ENCODE measurements at regions not wholly inside any gene's neighbourhood (a gene's known extent, or its start where the extent isn't known, plus 50 kb on each side); places are given as distances from the start of the nearest gene placed in this dataset.

DNA sequence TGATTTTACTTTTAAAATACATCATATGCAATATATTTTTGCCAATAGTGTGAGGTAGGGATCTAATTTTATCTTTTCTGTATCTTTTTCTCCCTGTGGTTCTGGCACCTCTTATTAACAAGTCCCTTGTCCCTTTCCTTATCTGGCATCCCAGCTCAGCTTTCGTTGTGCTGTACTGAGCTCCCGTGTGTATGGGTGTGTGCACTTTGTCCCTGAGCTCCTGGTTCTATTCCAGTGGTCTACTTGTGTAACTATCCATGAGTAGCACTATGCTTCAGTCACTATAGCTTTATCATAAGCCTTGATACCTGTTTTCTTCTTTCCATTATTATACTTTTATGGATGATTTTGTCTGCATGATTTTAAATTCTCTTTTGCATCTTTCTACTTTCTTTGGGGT is 401.4 kb upstream of the POU3F3 start:
- no peaks in the 10 kb centered on the region for H3K27me3 ChIP-seq (ENCODE audit: insufficient read depth)
- H2AFZ ChIP-seq, result no peak overlapping the region
- Mint-ChIP-seq H3K4me3 (no peak overlapping the region), H3K36me3 (ENCODE audit: low read depth) (no peaks in the 10 kb centered on the region), H3K9me3 (no peaks in the 10 kb centered on the region; the same call in 2 of the 3 replicates), H3K27ac (no peak overlapping the region), H3K27me3 (ENCODE audit: insufficient read depth, low read depth, poor library complexity) (peaks cover 1% of the 10 kb centered on the region), H3K4me1 (no peaks in the 10 kb centered on the region)
- no peaks in the 10 kb centered on the region for H3K36me3 ChIP-seq (ENCODE audit: insufficient read depth)
- H3F3A ChIP-seq (replicated peaks; ENCODE audit: low read depth), result no peaks in the 10 kb centered on the region
- no peaks in the 10 kb centered on the region for H3K9me2 ChIP-seq (ENCODE audit: insufficient read depth)
- H3K79me2 ChIP-seq (replicated peaks; ENCODE audit: insufficient read depth), result no peaks in the 10 kb centered on the region
- no peak for ATAC-seq
- no peak for DNase-seq (ENCODE audit: low spot score)
- no peaks in the 10 kb centered on the region for H3K4me1 ChIP-seq (ENCODE audit: insufficient read depth)
- TF ChIP-seq, protein P1, sequence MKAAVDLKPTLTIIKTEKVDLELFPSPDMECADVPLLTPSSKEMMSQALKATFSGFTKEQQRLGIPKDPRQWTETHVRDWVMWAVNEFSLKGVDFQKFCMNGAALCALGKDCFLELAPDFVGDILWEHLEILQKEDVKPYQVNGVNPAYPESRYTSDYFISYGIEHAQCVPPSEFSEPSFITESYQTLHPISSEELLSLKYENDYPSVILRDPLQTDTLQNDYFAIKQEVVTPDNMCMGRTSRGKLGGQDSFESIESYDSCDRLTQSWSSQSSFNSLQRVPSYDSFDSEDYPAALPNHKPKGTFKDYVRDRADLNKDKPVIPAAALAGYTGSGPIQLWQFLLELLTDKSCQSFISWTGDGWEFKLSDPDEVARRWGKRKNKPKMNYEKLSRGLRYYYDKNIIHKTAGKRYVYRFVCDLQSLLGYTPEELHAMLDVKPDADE (IDR thresholded peaks at IDR 0.05), result no peak
- TF ChIP-seq, protein P2, sequence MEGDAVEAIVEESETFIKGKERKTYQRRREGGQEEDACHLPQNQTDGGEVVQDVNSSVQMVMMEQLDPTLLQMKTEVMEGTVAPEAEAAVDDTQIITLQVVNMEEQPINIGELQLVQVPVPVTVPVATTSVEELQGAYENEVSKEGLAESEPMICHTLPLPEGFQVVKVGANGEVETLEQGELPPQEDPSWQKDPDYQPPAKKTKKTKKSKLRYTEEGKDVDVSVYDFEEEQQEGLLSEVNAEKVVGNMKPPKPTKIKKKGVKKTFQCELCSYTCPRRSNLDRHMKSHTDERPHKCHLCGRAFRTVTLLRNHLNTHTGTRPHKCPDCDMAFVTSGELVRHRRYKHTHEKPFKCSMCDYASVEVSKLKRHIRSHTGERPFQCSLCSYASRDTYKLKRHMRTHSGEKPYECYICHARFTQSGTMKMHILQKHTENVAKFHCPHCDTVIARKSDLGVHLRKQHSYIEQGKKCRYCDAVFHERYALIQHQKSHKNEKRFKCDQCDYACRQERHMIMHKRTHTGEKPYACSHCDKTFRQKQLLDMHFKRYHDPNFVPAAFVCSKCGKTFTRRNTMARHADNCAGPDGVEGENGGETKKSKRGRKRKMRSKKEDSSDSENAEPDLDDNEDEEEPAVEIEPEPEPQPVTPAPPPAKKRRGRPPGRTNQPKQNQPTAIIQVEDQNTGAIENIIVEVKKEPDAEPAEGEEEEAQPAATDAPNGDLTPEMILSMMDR (conservative IDR thresholded peaks at IDR 0.05; ENCODE audit: low read depth in 2 of 2), result no peak
- TF ChIP-seq NANOG (IDR thresholded peaks at IDR 0.05; ENCODE audit: borderline replicate concordance) (no peak), EZH2phosphoT487 (IDR thresholded peaks at IDR 0.05; ENCODE audit: unreplicated experiment) (no peak), POLR2AphosphoS5 (IDR thresholded peaks at IDR 0.05; ENCODE audit: low read depth) (no peak), ZNF114 (CRISPR knock-in tag; IDR thresholded peaks at IDR 0.05) (no peak), CREB1 (CRISPR knock-in tag; IDR thresholded peaks at IDR 0.05; ENCODE audit: low read depth) (no peak), ZNF331 (CRISPR knock-in tag; IDR thresholded peaks at IDR 0.05; ENCODE audit: low read depth) (no peak), JUNB (IDR thresholded peaks at IDR 0.05; ENCODE audit: unreplicated experiment) (no peak), STAT1 (IDR thresholded peaks at IDR 0.05; ENCODE audit: unreplicated experiment) (no peak), EZH2 (IDR thresholded peaks at IDR 0.05; ENCODE audit: low read depth, unreplicated experiment) (no peak)
- TF ChIP-seq, protein P3, sequence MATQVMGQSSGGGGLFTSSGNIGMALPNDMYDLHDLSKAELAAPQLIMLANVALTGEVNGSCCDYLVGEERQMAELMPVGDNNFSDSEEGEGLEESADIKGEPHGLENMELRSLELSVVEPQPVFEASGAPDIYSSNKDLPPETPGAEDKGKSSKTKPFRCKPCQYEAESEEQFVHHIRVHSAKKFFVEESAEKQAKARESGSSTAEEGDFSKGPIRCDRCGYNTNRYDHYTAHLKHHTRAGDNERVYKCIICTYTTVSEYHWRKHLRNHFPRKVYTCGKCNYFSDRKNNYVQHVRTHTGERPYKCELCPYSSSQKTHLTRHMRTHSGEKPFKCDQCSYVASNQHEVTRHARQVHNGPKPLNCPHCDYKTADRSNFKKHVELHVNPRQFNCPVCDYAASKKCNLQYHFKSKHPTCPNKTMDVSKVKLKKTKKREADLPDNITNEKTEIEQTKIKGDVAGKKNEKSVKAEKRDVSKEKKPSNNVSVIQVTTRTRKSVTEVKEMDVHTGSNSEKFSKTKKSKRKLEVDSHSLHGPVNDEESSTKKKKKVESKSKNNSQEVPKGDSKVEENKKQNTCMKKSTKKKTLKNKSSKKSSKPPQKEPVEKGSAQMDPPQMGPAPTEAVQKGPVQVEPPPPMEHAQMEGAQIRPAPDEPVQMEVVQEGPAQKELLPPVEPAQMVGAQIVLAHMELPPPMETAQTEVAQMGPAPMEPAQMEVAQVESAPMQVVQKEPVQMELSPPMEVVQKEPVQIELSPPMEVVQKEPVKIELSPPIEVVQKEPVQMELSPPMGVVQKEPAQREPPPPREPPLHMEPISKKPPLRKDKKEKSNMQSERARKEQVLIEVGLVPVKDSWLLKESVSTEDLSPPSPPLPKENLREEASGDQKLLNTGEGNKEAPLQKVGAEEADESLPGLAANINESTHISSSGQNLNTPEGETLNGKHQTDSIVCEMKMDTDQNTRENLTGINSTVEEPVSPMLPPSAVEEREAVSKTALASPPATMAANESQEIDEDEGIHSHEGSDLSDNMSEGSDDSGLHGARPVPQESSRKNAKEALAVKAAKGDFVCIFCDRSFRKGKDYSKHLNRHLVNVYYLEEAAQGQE (IDR thresholded peaks at IDR 0.05; ENCODE audit: unreplicated experiment), result no peak
- TF ChIP-seq, protein P4, sequence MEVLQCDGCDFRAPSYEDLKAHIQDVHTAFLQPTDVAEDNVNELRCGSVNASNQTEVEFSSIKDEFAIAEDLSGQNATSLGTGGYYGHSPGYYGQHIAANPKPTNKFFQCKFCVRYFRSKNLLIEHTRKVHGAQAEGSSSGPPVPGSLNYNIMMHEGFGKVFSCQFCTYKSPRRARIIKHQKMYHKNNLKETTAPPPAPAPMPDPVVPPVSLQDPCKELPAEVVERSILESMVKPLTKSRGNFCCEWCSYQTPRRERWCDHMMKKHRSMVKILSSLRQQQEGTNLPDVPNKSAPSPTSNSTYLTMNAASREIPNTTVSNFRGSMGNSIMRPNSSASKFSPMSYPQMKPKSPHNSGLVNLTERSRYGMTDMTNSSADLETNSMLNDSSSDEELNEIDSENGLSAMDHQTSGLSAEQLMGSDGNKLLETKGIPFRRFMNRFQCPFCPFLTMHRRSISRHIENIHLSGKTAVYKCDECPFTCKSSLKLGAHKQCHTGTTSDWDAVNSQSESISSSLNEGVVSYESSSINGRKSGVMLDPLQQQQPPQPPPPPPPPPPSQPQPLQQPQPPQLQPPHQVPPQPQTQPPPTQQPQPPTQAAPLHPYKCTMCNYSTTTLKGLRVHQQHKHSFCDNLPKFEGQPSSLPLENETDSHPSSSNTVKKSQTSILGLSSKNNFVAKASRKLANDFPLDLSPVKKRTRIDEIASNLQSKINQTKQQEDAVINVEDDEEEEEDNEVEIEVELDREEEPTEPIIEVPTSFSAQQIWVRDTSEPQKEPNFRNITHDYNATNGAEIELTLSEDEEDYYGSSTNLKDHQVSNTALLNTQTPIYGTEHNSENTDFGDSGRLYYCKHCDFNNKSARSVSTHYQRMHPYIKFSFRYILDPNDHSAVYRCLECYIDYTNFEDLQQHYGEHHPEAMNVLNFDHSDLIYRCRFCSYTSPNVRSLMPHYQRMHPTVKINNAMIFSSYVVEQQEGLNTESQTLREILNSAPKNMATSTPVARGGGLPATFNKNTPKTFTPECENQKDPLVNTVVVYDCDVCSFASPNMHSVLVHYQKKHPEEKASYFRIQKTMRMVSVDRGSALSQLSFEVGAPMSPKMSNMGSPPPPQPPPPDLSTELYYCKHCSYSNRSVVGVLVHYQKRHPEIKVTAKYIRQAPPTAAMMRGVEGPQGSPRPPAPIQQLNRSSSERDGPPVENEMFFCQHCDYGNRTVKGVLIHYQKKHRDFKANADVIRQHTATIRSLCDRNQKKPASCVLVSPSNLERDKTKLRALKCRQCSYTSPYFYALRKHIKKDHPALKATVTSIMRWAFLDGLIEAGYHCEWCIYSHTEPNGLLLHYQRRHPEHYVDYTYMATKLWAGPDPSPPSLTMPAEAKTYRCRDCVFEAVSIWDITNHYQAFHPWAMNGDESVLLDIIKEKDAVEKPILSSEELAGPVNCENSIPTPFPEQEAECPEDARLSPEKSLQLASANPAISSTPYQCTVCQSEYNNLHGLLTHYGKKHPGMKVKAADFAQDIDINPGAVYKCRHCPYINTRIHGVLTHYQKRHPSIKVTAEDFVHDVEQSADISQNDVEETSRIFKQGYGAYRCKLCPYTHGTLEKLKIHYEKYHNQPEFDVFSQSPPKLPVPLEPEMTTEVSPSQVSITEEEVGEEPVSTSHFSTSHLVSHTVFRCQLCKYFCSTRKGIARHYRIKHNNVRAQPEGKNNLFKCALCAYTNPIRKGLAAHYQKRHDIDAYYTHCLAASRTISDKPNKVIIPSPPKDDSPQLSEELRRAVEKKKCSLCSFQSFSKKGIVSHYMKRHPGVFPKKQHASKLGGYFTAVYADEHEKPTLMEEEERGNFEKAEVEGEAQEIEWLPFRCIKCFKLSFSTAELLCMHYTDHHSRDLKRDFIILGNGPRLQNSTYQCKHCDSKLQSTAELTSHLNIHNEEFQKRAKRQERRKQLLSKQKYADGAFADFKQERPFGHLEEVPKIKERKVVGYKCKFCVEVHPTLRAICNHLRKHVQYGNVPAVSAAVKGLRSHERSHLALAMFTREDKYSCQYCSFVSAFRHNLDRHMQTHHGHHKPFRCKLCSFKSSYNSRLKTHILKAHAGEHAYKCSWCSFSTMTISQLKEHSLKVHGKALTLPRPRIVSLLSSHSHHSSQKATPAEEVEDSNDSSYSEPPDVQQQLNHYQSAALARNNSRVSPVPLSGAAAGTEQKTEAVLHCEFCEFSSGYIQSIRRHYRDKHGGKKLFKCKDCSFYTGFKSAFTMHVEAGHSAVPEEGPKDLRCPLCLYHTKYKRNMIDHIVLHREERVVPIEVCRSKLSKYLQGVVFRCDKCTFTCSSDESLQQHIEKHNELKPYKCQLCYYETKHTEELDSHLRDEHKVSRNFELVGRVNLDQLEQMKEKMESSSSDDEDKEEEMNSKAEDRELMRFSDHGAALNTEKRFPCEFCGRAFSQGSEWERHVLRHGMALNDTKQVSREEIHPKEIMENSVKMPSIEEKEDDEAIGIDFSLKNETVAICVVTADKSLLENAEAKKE (CRISPR knock-in tag; IDR thresholded peaks at IDR 0.05), result no peak
- no peak overlapping the region for H3K4me3 ChIP-seq
- no peak overlapping the region for H3K27ac ChIP-seq (ENCODE audit: low read depth)
- H4K20me1 ChIP-seq (replicated peaks; ENCODE audit: insufficient read depth), result no peaks in the 10 kb centered on the region
- H3K4me2 ChIP-seq, result no peak overlapping the region
